H9 (cell line): ENCODE measurements at regions not wholly inside any gene's neighbourhood (a gene's known extent, or its start where the extent isn't known, plus 50 kb on each side); places are given as distances from the start of the nearest gene placed in this dataset.

ENCODE experiments used
- DNase-seq: peaks from one replicate; pipeline ENCODE4 v3.0.0-alpha.2; 2017
- H2AFZ ChIP-seq: one replicate; pipeline ENCODE4 v1.6.1; 2013; ENCODE audit warnings: mild to moderate bottlenecking, low read length, control low read depth, moderate library complexity
- H2AK5ac ChIP-seq: 2 replicates; pipeline ENCODE4 v1.6.1; 2013; ENCODE audit warnings: low read length, control low read depth, mixed read lengths; ENCODE audit not compliant: insufficient read length
- H2BK120ac ChIP-seq: one replicate; pipeline ENCODE4 v1.6.1; 2013; ENCODE audit warnings: low read depth, mild to moderate bottlenecking, low read length, control low read depth, inconsistent platforms; ENCODE audit not compliant: poor library complexity, severe bottlenecking
- H2BK12ac ChIP-seq: 2 replicates; pipeline ENCODE4 v1.6.1; 2013; ENCODE audit warnings: low read length, control low read depth, mixed read lengths, low read depth; ENCODE audit not compliant: insufficient read length
- H2BK15ac ChIP-seq: 2 replicates; pipeline ENCODE4 v1.6.1; 2013; ENCODE audit warnings: low read depth, low read length, control low read depth
- H2BK20ac ChIP-seq: one replicate; pipeline ENCODE4 v1.6.1; 2013; ENCODE audit warnings: low read depth, mild to moderate bottlenecking, low read length, control low read depth, inconsistent platforms; ENCODE audit not compliant: poor library complexity, severe bottlenecking
- H2BK5ac ChIP-seq: 2 replicates; pipeline ENCODE4 v1.6.1; 2013; ENCODE audit warnings: low read length, control low read depth, mixed read lengths; ENCODE audit not compliant: insufficient read length
- H3K14ac ChIP-seq: 2 replicates; pipeline ENCODE4 v1.6.1; 2013; ENCODE audit warnings: low read length, control low read depth; ENCODE audit not compliant: insufficient read depth
- H3K18ac ChIP-seq: 2 replicates; pipeline ENCODE4 v1.6.1; 2013; ENCODE audit warnings: low read depth, mild to moderate bottlenecking, mixed read lengths, low read length, control low read depth; ENCODE audit not compliant: insufficient read length
- H3K23ac ChIP-seq: 2 replicates; pipeline ENCODE4 v1.6.1; 2013; ENCODE audit warnings: low read length, control low read depth, mixed read lengths, low read depth; ENCODE audit not compliant: insufficient read length
- H3K23me2 ChIP-seq: 2 replicates; pipeline ENCODE4 v1.6.1; 2013; ENCODE audit warnings: low read depth, mild to moderate bottlenecking, mixed read lengths, low read length, control low read depth; ENCODE audit not compliant: insufficient read length, poor library complexity, severe bottlenecking
- H3K27ac ChIP-seq: 2 replicates; pipeline ENCODE4 v1.5.1; 2013; ENCODE audit warnings: low read length, control low read depth, mixed read lengths, low read depth; ENCODE audit not compliant: insufficient read length
- H3K27me3 ChIP-seq: 2 replicates; pipeline ENCODE4 v1.6.1; 2013; ENCODE audit warnings: low read length, control low read depth, inconsistent platforms; ENCODE audit not compliant: insufficient read depth
- H3K4ac ChIP-seq: 2 replicates; pipeline ENCODE4 v1.6.1; 2013; ENCODE audit warnings: low read depth, mild to moderate bottlenecking, control low read depth, inconsistent platforms, low read length, moderate library complexity
- H3K4me1 ChIP-seq: 2 replicates; pipeline ENCODE4 v1.6.1; 2013; ENCODE audit warnings: low read length, control low read depth, inconsistent platforms; ENCODE audit not compliant: insufficient read depth
- H3K4me2 ChIP-seq: 2 replicates; pipeline ENCODE4 v1.6.1; 2013; ENCODE audit warnings: low read length, control low read depth, mixed read lengths; ENCODE audit not compliant: insufficient read length, insufficient read depth
- H3K56ac ChIP-seq: 2 replicates; pipeline ENCODE4 v1.6.1; 2013; ENCODE audit warnings: low read depth, mild to moderate bottlenecking, mixed read lengths, low read length, control low read depth; ENCODE audit not compliant: insufficient read length
- H3K79me1 ChIP-seq: 2 replicates; pipeline ENCODE4 v1.6.1; 2013; ENCODE audit warnings: low read depth, mild to moderate bottlenecking, moderate library complexity, low read length, control low read depth, inconsistent platforms; ENCODE audit not compliant: insufficient read depth, poor library complexity, severe bottlenecking
- H3K79me2 ChIP-seq: 2 replicates; pipeline ENCODE4 v1.6.1; 2013; ENCODE audit warnings: low read length, control low read depth, inconsistent platforms; ENCODE audit not compliant: insufficient read depth
- H3K9ac ChIP-seq: 2 replicates; pipeline ENCODE4 v1.6.1; 2013; ENCODE audit warnings: low read length, control low read depth, mixed read lengths; ENCODE audit not compliant: insufficient read length; ENCODE audit errors: extremely low read depth
- H3K9me3 ChIP-seq: one replicate; pipeline ENCODE4 v1.6.1; 2013; ENCODE audit warnings: low read depth, low read length, inconsistent platforms; ENCODE audit not compliant: control insufficient read depth
- H3T11ph ChIP-seq: one replicate; pipeline ENCODE4 v1.6.1; 2013; ENCODE audit warnings: mild to moderate bottlenecking, low read length, control low read depth, inconsistent platforms
- H4K20me1 ChIP-seq: one replicate; pipeline ENCODE4 v1.6.1; 2013; ENCODE audit not compliant: control insufficient read depth, insufficient read length, insufficient read depth
- H4K5ac ChIP-seq: 2 replicates; pipeline ENCODE4 v1.6.1; 2013; ENCODE audit warnings: low read depth, mild to moderate bottlenecking, mixed read lengths, low read length, control low read depth; ENCODE audit not compliant: insufficient read length
- H4K8ac ChIP-seq: replicated peaks from 2 replicates; pipeline ENCODE4 v1.6.1; 2013; ENCODE audit warnings: low read length, control low read depth, mixed read lengths, low read depth; ENCODE audit not compliant: insufficient read length
- H4K91ac ChIP-seq: 2 replicates; pipeline ENCODE4 v1.6.1; 2013; ENCODE audit warnings: low read depth, mild to moderate bottlenecking, moderate library complexity, mixed read lengths, low read length, control low read depth; ENCODE audit not compliant: insufficient read length
- H3K27ac Mint-ChIP-seq, 3 experiments: 2 replicates in 2 of 3; 3 replicates in 1 of 3; pipeline ENCODE4 v1.8.0; 2020 to 2021; ENCODE audit warnings: mixed read lengths in 3 of 3, mild to moderate bottlenecking in 1 of 3, moderate library complexity in 1 of 3
- H3K27me3 Mint-ChIP-seq: 2 replicates; pipeline ENCODE4 v1.8.0; 2021; ENCODE audit warnings: low read depth, mild to moderate bottlenecking, moderate library complexity, mixed read lengths
- H3K36me3 Mint-ChIP-seq, 3 experiments: 2 replicates in 2 of 3; 3 replicates in 1 of 3; pipeline ENCODE4 v1.8.0; 2020 to 2021; ENCODE audit warnings: low read depth in 3 of 3, mixed read lengths in 3 of 3; ENCODE audit not compliant: insufficient read depth in 1 of 3
- H3K4me1 Mint-ChIP-seq, 2 experiments: 2 replicates each; pipeline ENCODE4 v1.8.0; 2020; ENCODE audit warnings: mixed read lengths in 2 of 2
- H3K4me3 Mint-ChIP-seq, 2 experiments: 2 replicates in 1 of 2; 3 replicates in 1 of 2; pipeline ENCODE4 v1.8.0; 2020 to 2021; ENCODE audit warnings: mild to moderate bottlenecking in 2 of 2, mixed read lengths in 2 of 2, moderate library complexity in 1 of 2
- H3K9me3 Mint-ChIP-seq, 2 experiments: 2 replicates in 1 of 2; 3 replicates in 1 of 2; pipeline ENCODE4 v1.8.0; 2020; ENCODE audit warnings: mild to moderate bottlenecking in 2 of 2, mixed read lengths in 2 of 2, moderate library complexity in 1 of 2
- CTCF ChIP-seq: fragments of 200-600 bp; sonication (generic); conservative IDR thresholded peaks from 3 replicates; pipeline ENCODE4 v1.8.0; 2021; ENCODE audit warnings: antibody characterized with exemption, mild to moderate bottlenecking

- H2AK5ac ChIP-seq, result no peak overlapping the region
Observed at GRCh38 chr1:79887059-79887458, 880.5 kb upstream of the ADGRL4 start.

More at GRCh38 chr1:79887059-79887458, 880.5 kb upstream of the ADGRL4 start:
- peaks cover 35 to 51% of the 10 kb centered on the region in 2 experiments for H3K9me3 Mint-ChIP-seq
- Histone ChIP-seq H2BK120ac (no peak overlapping the region), H3K79me1 (no peaks in the 10 kb centered on the region), H4K91ac (no peak overlapping the region), H4K20me1 (no peaks in the 10 kb centered on the region), H3K4me1 (no peaks in the 10 kb centered on the region), H3K14ac (no peak overlapping the region), H3K27ac (no peak overlapping the region), H2BK20ac (no peak overlapping the region), H3T11ph (no peak overlapping the region), H3K4ac (no peak overlapping the region), H4K5ac (no peak overlapping the region), H2BK15ac (no peak overlapping the region), H3K9ac (no peak overlapping the region), H3K18ac (no peak overlapping the region), H3K79me2 (no peaks in the 10 kb centered on the region), H2BK12ac (no peak overlapping the region), H3K23ac (no peak overlapping the region), H3K23me2 (no peaks in the 10 kb centered on the region), H3K9me3 (peaks cover 6% of the 10 kb centered on the region), H2BK5ac (no peak overlapping the region), H2AFZ (no peak overlapping the region), H3K4me2 (no peak overlapping the region), H4K8ac (no peak overlapping the region), H3K56ac (no peak overlapping the region), H3K27me3 (no peaks in the 10 kb centered on the region)
- no peak for DNase-seq
- no peaks in the 10 kb centered on the region for H3K27me3 Mint-ChIP-seq
- H3K27ac Mint-ChIP-seq, result no peak overlapping the region
- no peak for TF ChIP-seq CTCF
- no peak overlapping the region for H3K4me3 Mint-ChIP-seq
- peaks cover 18 to 38% (median 23%) of the 10 kb centered on the region in 3 experiments for H3K36me3 Mint-ChIP-seq
- H3K4me1 Mint-ChIP-seq, result no peaks in the 10 kb centered on the region
